Neural cell (in vitro differentiated cells): ENCODE measurements at regions not wholly inside any gene's neighbourhood (a gene's known extent, or its start where the extent isn't known, plus 50 kb on each side); places are given as distances from the start of the nearest gene placed in this dataset.

Source experiments
- H2AFZ ChIP-seq: fragments of 200-600, 300-800 bp; sonication (generic), shearing (Covaris generic); 2 replicates; pipeline ENCODE4 v1.6.0; 2014; ENCODE audit warnings: low read depth, mild to moderate bottlenecking, antibody characterized with exemption, low read length, moderate library complexity
- H3F3A ChIP-seq: fragments of 200-600 bp; shearing (Covaris generic); 2 replicates; pipeline ENCODE4 v1.6.1; 2016; ENCODE audit warnings: mild to moderate bottlenecking, moderate library complexity, mixed read lengths, antibody characterized with exemption, low read length; ENCODE audit not compliant: insufficient read depth, poor library complexity, severe bottlenecking
- H3K27ac ChIP-seq: fragments of 200-600, 300-800 bp; sonication (generic), shearing (Covaris generic); 2 replicates; pipeline ENCODE4 v1.5.1; 2014; ENCODE audit warnings: mild to moderate bottlenecking, low read length, moderate library complexity
- H3K27me3 ChIP-seq: fragments of 300-800, 200-600 bp; sonication (generic), shearing (Covaris generic); 2 replicates; pipeline ENCODE4 v1.6.0; 2014; ENCODE audit warnings: mild to moderate bottlenecking, low read depth, low read length, moderate library complexity; ENCODE audit not compliant: insufficient read depth
- H3K36me3 ChIP-seq: fragments of 300-800, 200-600 bp; sonication (generic), shearing (Covaris generic); 2 replicates; pipeline ENCODE4 v1.5.1; 2014; ENCODE audit warnings: mild to moderate bottlenecking, antibody characterized with exemption, low read length, moderate library complexity; ENCODE audit not compliant: insufficient read depth
- H3K4me2 ChIP-seq: fragments of 300-800, 200-600 bp; sonication (generic), shearing (Covaris generic); 2 replicates; pipeline ENCODE4 v1.6.0; 2014; ENCODE audit warnings: mild to moderate bottlenecking, low read length
- H3K4me3 ChIP-seq: fragments of 300-800, 200-600 bp; sonication (generic), shearing (Covaris generic); 2 replicates; pipeline ENCODE4 v1.5.1; 2014; ENCODE audit warnings: mild to moderate bottlenecking, low read length, moderate library complexity
- H3K79me2 ChIP-seq: fragments of 200-600 bp; shearing (Covaris generic); replicated peaks from 2 replicates; pipeline ENCODE4 v1.6.0; 2014; ENCODE audit warnings: mild to moderate bottlenecking, low read length, moderate library complexity; ENCODE audit not compliant: insufficient read depth
- H3K9ac ChIP-seq: fragments of 300-800, 200-600 bp; sonication (generic), shearing (Covaris generic); 2 replicates; pipeline ENCODE4 v1.6.1; 2016; ENCODE audit warnings: mild to moderate bottlenecking, low read length, mixed read lengths
- H3K9me2 ChIP-seq: fragments of 200-600 bp; shearing (Covaris generic); 2 replicates; pipeline ENCODE4 v1.6.1; 2016; ENCODE audit warnings: mild to moderate bottlenecking, low read length, mixed read lengths; ENCODE audit not compliant: insufficient read depth
- H3K9me3 ChIP-seq: fragments of 200-600, 300-800 bp; sonication (generic), shearing (Covaris generic); 2 replicates; pipeline ENCODE4 v1.6.1; 2016; ENCODE audit warnings: mild to moderate bottlenecking, mixed run types, low read length, moderate library complexity, mixed read lengths
- H4K20me1 ChIP-seq: fragments of 200-600 bp; shearing (Covaris generic); 2 replicates; pipeline ENCODE4 v1.6.1; 2016; ENCODE audit warnings: mild to moderate bottlenecking, mixed run types; ENCODE audit not compliant: insufficient read depth
- EP300 ChIP-seq: fragments of 450-650 bp; conservative IDR thresholded peaks from 2 replicates; pipeline ENCODE4 v1.6.1; 2014; ENCODE audit warnings: antibody characterized with exemption, mild to moderate bottlenecking, moderate library complexity; ENCODE audit not compliant: poor library complexity, severe bottlenecking
- EZH2 ChIP-seq: fragments of 200-600, 300-800 bp; shearing (Covaris generic), sonication (generic); IDR thresholded peaks from 2 replicates; pipeline ENCODE4 v1.6.1; 2014; ENCODE audit warnings: antibody characterized with exemption, low read length, borderline replicate concordance, mild to moderate bottlenecking; ENCODE audit not compliant: insufficient read depth, poor library complexity, severe bottlenecking
- MXI1 ChIP-seq: fragments of 450-650 bp; conservative IDR thresholded peaks from 2 replicates; pipeline ENCODE4 v1.6.1; 2014; ENCODE audit warnings: antibody characterized with exemption, mild to moderate bottlenecking; ENCODE audit not compliant: poor library complexity, severe bottlenecking
- POLR2AphosphoS5 ChIP-seq: IDR thresholded peaks from 2 replicates; pipeline ENCODE4 v1.6.1; 2012
- RAD21 ChIP-seq: fragments of 450-650 bp; conservative IDR thresholded peaks from 2 replicates; pipeline ENCODE4 v1.6.1; 2014; ENCODE audit warnings: antibody characterized with exemption, mild to moderate bottlenecking, moderate library complexity
- REST ChIP-seq: IDR thresholded peaks from 2 replicates; pipeline ENCODE4 v1.6.1; 2012; ENCODE audit warnings: borderline replicate concordance
- SMC3 ChIP-seq: fragments of 450-650 bp; conservative IDR thresholded peaks from 2 replicates; pipeline ENCODE4 v1.6.1; 2014; ENCODE audit warnings: antibody characterized with exemption, mild to moderate bottlenecking, moderate library complexity; ENCODE audit not compliant: poor library complexity
- TAF1 ChIP-seq: IDR thresholded peaks from 2 replicates; pipeline ENCODE4 v1.6.1; 2012; ENCODE audit warnings: low read depth
- TF ChIP-seq, protein P1 (sequence below): fragments of 450-650 bp; IDR thresholded peaks from 2 replicates; pipeline ENCODE4 v1.5.1; 2014; ENCODE audit warnings: antibody characterized with exemption, mild to moderate bottlenecking, moderate library complexity; ENCODE audit not compliant: poor library complexity, severe bottlenecking

DNA sequence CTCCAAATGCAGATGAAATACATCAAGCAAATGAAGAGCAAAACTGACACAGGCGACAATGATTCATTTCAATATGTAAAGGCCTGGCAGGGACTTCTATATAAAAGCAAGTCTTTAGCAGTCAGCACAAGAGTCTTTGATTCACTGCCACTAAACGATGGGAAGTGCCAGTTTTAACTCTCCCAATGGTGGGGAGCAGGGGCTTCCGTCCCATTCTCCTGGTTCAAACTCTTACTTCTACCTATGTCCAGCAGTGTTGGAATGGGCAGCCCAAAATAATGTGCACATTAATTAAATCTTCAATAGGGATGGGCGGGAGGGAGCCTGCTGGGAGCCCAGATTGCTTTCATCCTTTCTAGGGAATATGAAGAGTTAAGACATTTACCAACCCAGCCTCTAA lies 97.5 kb upstream of the MDM1 start:
- Histone ChIP-seq H3K9ac (no peak overlapping the region), H3K27me3 (no peaks in the 10 kb centered on the region), H3K9me3 (no peaks in the 10 kb centered on the region), H3K4me2 (no peak overlapping the region), H3K4me3 (no peak overlapping the region), H4K20me1 (no peaks in the 10 kb centered on the region), H3F3A (no peaks in the 10 kb centered on the region), H2AFZ (no peak overlapping the region), H3K9me2 (no peaks in the 10 kb centered on the region), H3K79me2 (no peaks in the 10 kb centered on the region), H3K27ac (no peak overlapping the region), H3K36me3 (no peaks in the 10 kb centered on the region)
- TF ChIP-seq RAD21 (no peak), MXI1 (no peak), EP300 (no peak), SMC3 (no peak), TAF1 (no peak), REST (no peak), EZH2 (no peak), POLR2AphosphoS5 (no peak)
- TF ChIP-seq, protein P1, sequence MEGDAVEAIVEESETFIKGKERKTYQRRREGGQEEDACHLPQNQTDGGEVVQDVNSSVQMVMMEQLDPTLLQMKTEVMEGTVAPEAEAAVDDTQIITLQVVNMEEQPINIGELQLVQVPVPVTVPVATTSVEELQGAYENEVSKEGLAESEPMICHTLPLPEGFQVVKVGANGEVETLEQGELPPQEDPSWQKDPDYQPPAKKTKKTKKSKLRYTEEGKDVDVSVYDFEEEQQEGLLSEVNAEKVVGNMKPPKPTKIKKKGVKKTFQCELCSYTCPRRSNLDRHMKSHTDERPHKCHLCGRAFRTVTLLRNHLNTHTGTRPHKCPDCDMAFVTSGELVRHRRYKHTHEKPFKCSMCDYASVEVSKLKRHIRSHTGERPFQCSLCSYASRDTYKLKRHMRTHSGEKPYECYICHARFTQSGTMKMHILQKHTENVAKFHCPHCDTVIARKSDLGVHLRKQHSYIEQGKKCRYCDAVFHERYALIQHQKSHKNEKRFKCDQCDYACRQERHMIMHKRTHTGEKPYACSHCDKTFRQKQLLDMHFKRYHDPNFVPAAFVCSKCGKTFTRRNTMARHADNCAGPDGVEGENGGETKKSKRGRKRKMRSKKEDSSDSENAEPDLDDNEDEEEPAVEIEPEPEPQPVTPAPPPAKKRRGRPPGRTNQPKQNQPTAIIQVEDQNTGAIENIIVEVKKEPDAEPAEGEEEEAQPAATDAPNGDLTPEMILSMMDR, result no peak

DNA sequence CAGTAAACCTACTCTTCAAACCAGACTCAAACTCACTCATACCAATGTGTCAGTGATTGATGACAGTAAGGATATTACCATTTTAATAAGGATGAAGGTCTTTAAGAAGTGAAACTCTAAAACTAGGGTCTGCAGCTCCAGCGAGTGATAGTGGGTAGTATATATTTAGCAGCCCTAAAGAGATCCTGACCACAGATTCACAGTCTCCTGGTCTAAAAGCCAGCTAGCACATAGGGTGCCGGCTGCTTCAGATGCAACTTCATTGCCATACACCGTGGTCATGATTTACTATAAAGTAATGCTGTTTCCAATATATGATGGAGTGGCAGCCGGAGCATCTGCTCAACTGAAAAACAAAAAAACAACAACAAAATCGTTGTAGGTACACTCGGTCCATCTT lies 99.6 kb upstream of the MDM1 start:
- no peak overlapping the region for H3K4me3 ChIP-seq
- H3K9ac ChIP-seq, result no peak overlapping the region
- no peaks in the 10 kb centered on the region for H3K79me2 ChIP-seq
- no peak overlapping the region for H3K4me2 ChIP-seq
- TF ChIP-seq SMC3 (no peak), TAF1 (no peak), EP300 (no peak), REST (no peak), EZH2 (no peak), RAD21 (no peak), MXI1 (no peak)
- TF ChIP-seq, protein P1, result no peak
- H3K9me3 ChIP-seq, result no peaks in the 10 kb centered on the region
- H3K27me3 ChIP-seq, result no peaks in the 10 kb centered on the region
- H3K27ac ChIP-seq, result no peak overlapping the region
- no peaks in the 10 kb centered on the region for H3K36me3 ChIP-seq
- no peaks in the 10 kb centered on the region for H4K20me1 ChIP-seq
- no peaks in the 10 kb centered on the region for H3F3A ChIP-seq
- no peak overlapping the region for H2AFZ ChIP-seq
- no peaks in the 10 kb centered on the region for H3K9me2 ChIP-seq
